ENCODE measurements at regions not wholly inside any gene's neighbourhood (a gene's known extent, or its start where the extent isn't known, plus 50 kb on each side); places are given as distances from the start of the nearest gene placed in this dataset.

- no peaks in the 10 kb centered on the region for H3K36me3 Mint-ChIP-seq (ENCODE audit: low read depth)
- H3K9me3 Mint-ChIP-seq = no peaks in the 10 kb centered on the region
- no peaks in the 10 kb centered on the region for H3K27me3 Mint-ChIP-seq (ENCODE audit: low read depth)
- no peak for DNase-seq
- intact Hi-C loops (cut with micrococcal nuclease) = no loop called here
- no peak overlapping the region for H3K27ac Mint-ChIP-seq
- H3K4me3 Mint-ChIP-seq = no peak overlapping the region
- no peaks in the 10 kb centered on the region for H3K4me1 Mint-ChIP-seq (ENCODE audit: low read depth)
- CTCF ChIA-PET = no interaction called here
Measured at GRCh38 chr1:195773931-195774330, 834.3 kb downstream of the KCNT2 start.

DNA sequence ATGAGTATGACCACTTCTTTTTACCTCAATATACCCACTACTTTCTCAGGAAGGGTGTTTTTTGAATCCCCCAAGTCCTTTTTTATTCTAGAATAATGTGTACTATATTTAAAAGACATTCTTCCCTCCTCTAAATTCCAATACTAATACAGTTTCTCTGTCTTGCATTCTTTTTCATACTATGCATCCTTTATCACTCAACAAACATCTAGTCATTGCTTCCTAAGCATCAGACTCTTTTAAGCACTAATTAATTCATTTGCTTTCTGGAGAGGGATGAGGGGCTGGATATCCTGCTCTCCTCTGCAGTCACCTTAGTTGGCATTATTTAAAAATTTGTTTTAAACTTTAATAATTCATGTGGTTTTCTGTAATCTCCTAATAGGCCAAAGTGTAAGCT lies 838.8 kb downstream of the KCNT2 start:
- Mint-ChIP-seq H3K4me1 (ENCODE audit: low read depth) (no peaks in the 10 kb centered on the region), H3K27me3 (ENCODE audit: low read depth) (no peaks in the 10 kb centered on the region), H3K4me3 (no peak overlapping the region), H3K27ac (no peak overlapping the region), H3K36me3 (ENCODE audit: low read depth) (no peaks in the 10 kb centered on the region), H3K9me3 (peaks cover 1% of the 10 kb centered on the region)
- intact Hi-C loops (cut with micrococcal nuclease) = no loop called here
- DNase-seq = no peak
- CTCF ChIA-PET = no interaction called here

DNA sequence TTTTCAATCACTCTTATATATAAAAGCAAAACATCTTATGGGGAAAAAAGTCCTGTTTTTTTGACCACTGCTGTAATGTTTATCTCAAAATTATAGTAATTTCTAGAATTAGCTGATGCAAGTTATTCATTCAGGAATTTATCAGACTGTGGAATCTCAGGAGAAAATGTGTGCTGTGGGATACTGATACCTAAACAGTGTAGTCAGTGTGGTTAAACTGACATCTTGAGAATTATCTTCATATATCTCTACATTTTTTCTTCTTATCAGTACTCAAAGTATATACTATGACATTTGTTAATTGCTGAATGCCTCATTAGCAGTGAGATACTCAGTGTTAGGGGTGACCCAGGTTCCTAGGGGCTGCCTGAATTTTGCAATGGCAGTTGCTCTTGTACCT lies 839.3 kb downstream of the KCNT2 start:
- CTCF ChIA-PET = no interaction called here
- DNase-seq = no peak
- Mint-ChIP-seq H3K27ac (no peak overlapping the region), H3K4me1 (ENCODE audit: low read depth) (no peaks in the 10 kb centered on the region), H3K27me3 (ENCODE audit: low read depth) (no peaks in the 10 kb centered on the region), H3K4me3 (no peak overlapping the region), H3K36me3 (ENCODE audit: low read depth) (no peaks in the 10 kb centered on the region), H3K9me3 (peaks cover 1% of the 10 kb centered on the region)
- intact Hi-C loops (cut with micrococcal nuclease) = no loop called here

DNA sequence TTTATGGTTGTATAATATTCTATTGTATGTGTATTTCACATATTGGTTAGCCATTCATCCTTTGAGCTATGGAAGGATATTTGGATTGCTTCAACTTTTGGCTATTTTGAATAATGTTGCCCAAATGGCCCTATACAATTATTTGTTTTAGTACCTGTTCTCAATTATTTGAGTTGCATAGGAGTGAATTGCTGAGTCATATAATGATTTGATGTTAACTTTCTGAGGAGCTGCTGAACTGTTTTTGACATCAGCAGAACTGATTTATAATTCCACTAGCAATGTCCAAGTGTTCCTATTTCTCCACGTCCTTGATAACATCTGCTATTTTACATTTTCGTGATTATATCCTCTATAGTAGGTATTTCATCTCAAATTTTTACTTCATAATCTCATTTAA lies 839.9 kb downstream of the KCNT2 start:
- CTCF ChIA-PET = no interaction called here
- Mint-ChIP-seq H3K27ac (no peak overlapping the region), H3K36me3 (ENCODE audit: low read depth) (no peaks in the 10 kb centered on the region), H3K27me3 (ENCODE audit: low read depth) (no peaks in the 10 kb centered on the region), H3K4me1 (ENCODE audit: low read depth) (no peaks in the 10 kb centered on the region), H3K9me3 (peaks cover 1% of the 10 kb centered on the region), H3K4me3 (no peak overlapping the region)
- no peak for DNase-seq
- intact Hi-C loops (cut with micrococcal nuclease) = no loop called here

DNA sequence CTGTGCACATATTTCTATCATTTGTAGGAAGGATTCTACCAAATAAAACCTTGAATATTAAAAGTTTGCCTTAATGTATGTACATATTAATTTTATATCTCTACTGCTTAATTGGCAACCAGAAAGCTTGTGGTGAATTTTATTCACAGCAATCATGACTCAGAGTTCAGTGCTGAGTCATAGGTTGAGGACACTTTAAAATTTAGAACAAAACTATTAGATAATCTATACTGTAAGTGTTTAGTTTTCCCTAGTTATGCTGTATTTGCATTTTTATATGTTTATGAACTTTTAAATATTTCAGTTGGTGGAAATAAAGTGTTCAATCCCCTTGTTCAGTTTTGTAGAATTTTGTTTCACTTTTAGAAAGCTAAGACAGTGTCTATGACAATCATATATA lies 841.5 kb downstream of the KCNT2 start:
- H3K27ac Mint-ChIP-seq = no peak overlapping the region
- H3K9me3 Mint-ChIP-seq = peaks cover 1% of the 10 kb centered on the region
- no peaks in the 10 kb centered on the region for H3K4me1 Mint-ChIP-seq (ENCODE audit: low read depth)
- CTCF ChIA-PET = no interaction called here
- intact Hi-C loops (cut with micrococcal nuclease) = no loop called here
- H3K36me3 Mint-ChIP-seq (ENCODE audit: low read depth) = no peaks in the 10 kb centered on the region
- no peak for DNase-seq
- no peaks in the 10 kb centered on the region for H3K27me3 Mint-ChIP-seq (ENCODE audit: low read depth)
- H3K4me3 Mint-ChIP-seq = no peak overlapping the region

- Mint-ChIP-seq H3K4me3 (no peak overlapping the region), H3K9me3 (peaks cover 1% of the 10 kb centered on the region), H3K36me3 (ENCODE audit: low read depth) (no peaks in the 10 kb centered on the region), H3K27ac (no peak overlapping the region), H3K4me1 (ENCODE audit: low read depth) (no peaks in the 10 kb centered on the region), H3K27me3 (ENCODE audit: low read depth) (no peaks in the 10 kb centered on the region)
- intact Hi-C loops (cut with micrococcal nuclease) = no loop called here
- no peak for DNase-seq
- CTCF ChIA-PET = no interaction called here
Measured at GRCh38 chr1:195765099-195765498, 843.1 kb downstream of the KCNT2 start.

- intact Hi-C loops (cut with micrococcal nuclease) = no loop called here
- CTCF ChIA-PET = no interaction called here
Measured at GRCh38 chr1:195763907-195764374, 844.3 kb downstream of the KCNT2 start.

DNA sequence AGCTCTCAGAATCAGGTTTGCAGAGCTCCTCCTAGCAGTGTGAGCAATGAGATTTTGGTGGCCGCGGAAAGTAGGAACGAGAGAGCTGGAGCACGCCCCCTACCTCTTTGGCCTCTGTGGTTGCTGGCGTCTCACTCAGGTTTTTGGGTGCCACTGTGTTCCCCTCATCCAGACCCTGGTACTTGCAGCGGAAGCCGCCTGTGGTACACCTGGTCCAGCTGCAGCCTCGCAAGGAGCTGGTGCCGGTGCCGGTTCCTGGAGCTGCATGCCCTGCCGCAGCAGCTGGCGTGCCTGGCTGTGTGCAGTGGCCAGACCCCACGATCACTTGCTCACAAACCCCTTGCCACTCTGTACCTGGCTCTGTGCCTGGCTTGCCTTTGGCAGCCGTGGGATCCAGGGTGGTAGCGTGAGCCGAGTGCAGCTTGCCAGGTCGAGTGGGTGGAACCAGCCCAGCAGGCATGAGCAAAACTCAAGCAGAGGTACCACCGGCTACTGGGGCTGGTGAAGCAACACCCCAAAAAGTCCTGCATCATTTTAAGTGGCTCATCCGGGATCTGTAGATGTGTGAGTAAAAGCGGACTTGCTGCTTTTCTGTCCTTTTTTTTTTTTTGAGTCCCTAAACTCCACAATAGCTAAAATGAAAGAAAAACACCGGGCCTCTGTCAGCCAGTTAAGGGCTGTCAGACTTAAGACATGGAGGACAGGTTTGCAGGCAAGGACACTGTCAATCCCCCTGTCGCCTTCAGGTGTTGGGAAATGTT lies 844.9 kb downstream of the KCNT2 start:
- no peaks in the 10 kb centered on the region for H3K36me3 Mint-ChIP-seq (ENCODE audit: low read depth)
- no peaks in the 10 kb centered on the region for H3K4me1 Mint-ChIP-seq (ENCODE audit: low read depth)
- CTCF ChIA-PET = no interaction called here
- H3K27me3 Mint-ChIP-seq (ENCODE audit: low read depth) = no peaks in the 10 kb centered on the region
- DNase-seq = no peak
- no peak overlapping the region for H3K4me3 Mint-ChIP-seq
- H3K27ac Mint-ChIP-seq = no peak overlapping the region
- peaks cover 1% of the 10 kb centered on the region for H3K9me3 Mint-ChIP-seq
- intact Hi-C loops (cut with micrococcal nuclease) = no loop called here

More at GRCh38 chr1:195763907-195764374, 844.3 kb downstream of the KCNT2 start:
- H3K4me3 Mint-ChIP-seq = no peak overlapping the region
- no peaks in the 10 kb centered on the region for H3K4me1 Mint-ChIP-seq (ENCODE audit: low read depth)
- no peaks in the 10 kb centered on the region for H3K27me3 Mint-ChIP-seq (ENCODE audit: low read depth)
- H3K27ac Mint-ChIP-seq = no peak overlapping the region
- no peaks in the 10 kb centered on the region for H3K36me3 Mint-ChIP-seq (ENCODE audit: low read depth)
- DNase-seq = no peak
- H3K9me3 Mint-ChIP-seq = peaks cover 1% of the 10 kb centered on the region

DNA sequence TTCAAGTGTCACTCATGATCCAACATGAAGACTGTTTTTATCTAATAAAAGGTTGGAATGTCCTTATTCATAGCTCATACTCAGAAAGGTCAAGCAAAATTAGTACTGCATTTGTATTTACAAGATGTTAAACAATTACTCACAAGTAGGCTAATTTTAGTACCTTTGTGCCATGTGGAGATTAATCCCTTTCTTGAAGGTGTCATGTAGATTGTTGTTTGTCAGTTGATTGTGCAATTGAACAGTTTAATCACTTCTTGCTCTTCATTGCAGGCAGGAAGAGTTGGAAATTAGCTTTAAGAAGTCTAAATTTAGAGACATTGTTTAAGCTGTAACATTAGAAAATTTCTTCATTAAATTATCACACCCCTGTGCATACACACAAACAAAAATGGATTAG lies 847.1 kb downstream of the KCNT2 start:
- intact Hi-C loops (cut with micrococcal nuclease) = no loop called here
- H3K4me1 Mint-ChIP-seq (ENCODE audit: low read depth) = no peaks in the 10 kb centered on the region
- no peak overlapping the region for H3K27ac Mint-ChIP-seq
- CTCF ChIA-PET = no interaction called here
- DNase-seq = no peak
- no peaks in the 10 kb centered on the region for H3K9me3 Mint-ChIP-seq
- no peak overlapping the region for H3K4me3 Mint-ChIP-seq
- no peaks in the 10 kb centered on the region for H3K36me3 Mint-ChIP-seq (ENCODE audit: low read depth)
- no peaks in the 10 kb centered on the region for H3K27me3 Mint-ChIP-seq (ENCODE audit: low read depth)

DNA sequence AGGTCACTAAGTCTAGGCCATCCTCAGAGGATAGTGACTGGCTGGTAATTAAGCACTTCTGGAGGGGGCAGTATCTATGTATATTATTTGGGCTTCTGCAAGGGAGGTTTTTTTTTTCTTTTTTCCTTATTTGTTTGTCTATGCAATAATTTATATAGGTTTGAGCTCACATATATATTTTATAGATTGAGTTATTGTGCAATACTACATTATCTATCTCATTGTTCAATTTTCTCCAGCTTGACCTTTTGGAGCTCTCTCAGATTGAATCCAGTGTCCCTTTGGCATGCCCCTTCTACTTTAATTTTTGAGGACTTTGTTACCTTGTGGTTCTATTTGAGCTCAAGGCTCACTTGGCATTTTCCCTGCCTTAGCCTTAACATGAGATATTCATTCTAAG lies 852.1 kb downstream of the KCNT2 start:
- no peak for DNase-seq
- CTCF ChIA-PET = no interaction called here
- H3K27me3 Mint-ChIP-seq (ENCODE audit: low read depth) = no peaks in the 10 kb centered on the region
- H3K4me3 Mint-ChIP-seq = no peak overlapping the region
- no peak overlapping the region for H3K27ac Mint-ChIP-seq
- no peaks in the 10 kb centered on the region for H3K36me3 Mint-ChIP-seq (ENCODE audit: low read depth)
- peaks cover 3% of the 10 kb centered on the region for H3K9me3 Mint-ChIP-seq
- intact Hi-C loops (cut with micrococcal nuclease) = no loop called here
- no peaks in the 10 kb centered on the region for H3K4me1 Mint-ChIP-seq (ENCODE audit: low read depth)

- CTCF ChIA-PET = no interaction called here
- intact Hi-C loops (cut with micrococcal nuclease) = no loop called here
- Mint-ChIP-seq H3K4me3 (no peak overlapping the region), H3K36me3 (ENCODE audit: low read depth) (no peaks in the 10 kb centered on the region), H3K4me1 (ENCODE audit: low read depth) (no peaks in the 10 kb centered on the region), H3K9me3 (peaks cover 3% of the 10 kb centered on the region), H3K27ac (no peak overlapping the region), H3K27me3 (ENCODE audit: low read depth) (no peaks in the 10 kb centered on the region)
- no peak for DNase-seq
Measured at GRCh38 chr1:195754874-195755273, 853.4 kb downstream of the KCNT2 start.

- H3K36me3 Mint-ChIP-seq (ENCODE audit: low read depth) = no peaks in the 10 kb centered on the region
- intact Hi-C loops (cut with micrococcal nuclease) = no loop called here
Measured at GRCh38 chr1:195754303-195754702, 853.9 kb downstream of the KCNT2 start.

GRCh38 chr1:195748969-195749368 lies 859.3 kb downstream of the KCNT2 start:
- DNase-seq = no peak
- peaks cover 3% of the 10 kb centered on the region for H3K9me3 Mint-ChIP-seq
- intact Hi-C loops (cut with micrococcal nuclease) = no loop called here
- H3K36me3 Mint-ChIP-seq (ENCODE audit: low read depth) = no peaks in the 10 kb centered on the region
- H3K27ac Mint-ChIP-seq = no peak overlapping the region
- H3K4me3 Mint-ChIP-seq = no peak overlapping the region
- CTCF ChIA-PET = no interaction called here
- no peaks in the 10 kb centered on the region for H3K27me3 Mint-ChIP-seq (ENCODE audit: low read depth)
- no peaks in the 10 kb centered on the region for H3K4me1 Mint-ChIP-seq (ENCODE audit: low read depth)

More at GRCh38 chr1:195754303-195754702, 853.9 kb downstream of the KCNT2 start:
- no peak overlapping the region for H3K27ac Mint-ChIP-seq
- peaks cover 3% of the 10 kb centered on the region for H3K9me3 Mint-ChIP-seq
- CTCF ChIA-PET = no interaction called here
- no peaks in the 10 kb centered on the region for H3K27me3 Mint-ChIP-seq (ENCODE audit: low read depth)
- no peak overlapping the region for H3K4me3 Mint-ChIP-seq
- no peak for DNase-seq
- no peaks in the 10 kb centered on the region for H3K4me1 Mint-ChIP-seq (ENCODE audit: low read depth)
